ENCODE measurements at regions not wholly inside any gene's neighbourhood (a gene's known extent, or its start where the extent isn't known, plus 50 kb on each side); places are given as distances from the start of the nearest gene placed in this dataset.
A peak's percentile ranks its signal among the peaks of the same experiment; 100 is the strongest.

DNA sequence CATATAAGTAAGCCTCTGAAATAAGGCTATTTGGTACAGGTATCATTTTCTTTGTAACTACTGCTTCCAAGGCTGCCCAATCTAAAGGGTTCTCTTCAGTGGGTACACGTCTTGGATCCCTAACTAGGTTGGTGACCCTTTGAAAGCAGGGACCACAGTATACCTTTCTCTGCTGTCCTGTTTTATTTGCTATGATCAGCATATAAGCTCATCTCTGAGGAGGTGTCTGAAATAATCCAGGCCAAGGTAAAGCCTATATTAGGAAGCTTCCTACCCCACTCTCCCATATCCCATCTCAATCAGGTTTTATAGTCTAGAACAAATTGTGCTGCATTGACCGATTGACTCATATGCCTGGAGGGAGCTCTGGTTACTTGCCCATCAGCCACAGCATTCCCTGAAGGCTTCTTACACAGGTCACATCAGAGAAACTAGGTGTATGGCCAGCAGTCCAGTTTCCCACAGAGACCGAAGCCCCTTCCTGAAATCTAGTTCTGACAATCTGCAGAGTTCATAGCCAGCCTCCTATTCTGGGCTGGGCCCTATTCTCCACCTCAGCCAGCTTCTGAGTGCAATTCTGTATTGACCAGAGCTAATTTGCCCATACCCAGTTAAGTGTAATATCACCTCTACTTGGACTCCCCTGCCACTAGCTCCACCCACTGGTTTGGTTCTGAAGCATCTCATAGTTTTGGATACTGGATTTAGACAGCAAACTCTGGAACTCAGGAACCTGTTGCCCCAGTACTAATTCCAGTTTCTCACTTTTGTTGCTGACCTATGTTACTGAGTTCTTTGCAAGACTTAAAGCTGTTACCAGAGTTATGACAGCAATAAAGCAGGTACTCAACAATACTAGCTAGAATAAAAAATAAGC is 62.1 kb upstream of the ARHGAP20 start:
- DNase-seq = no peak

DNA sequence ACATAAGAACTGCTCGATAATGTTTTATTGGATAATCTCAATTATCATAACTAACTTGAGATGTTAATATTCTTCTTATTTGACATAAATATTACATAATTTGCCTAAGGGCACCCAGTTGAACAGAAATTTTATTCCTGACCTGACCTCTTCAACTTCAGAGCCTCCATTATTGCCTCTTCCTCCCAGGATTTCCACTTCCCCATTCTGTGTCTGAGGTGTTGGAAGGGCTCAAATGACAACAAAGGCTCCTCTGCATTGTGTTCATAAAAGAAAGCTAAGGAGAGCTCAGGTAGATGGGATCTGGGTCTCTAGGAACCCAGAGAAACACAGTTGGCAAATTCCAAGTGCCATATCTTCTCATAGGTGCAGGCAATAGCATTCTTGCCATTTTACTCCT is 61.2 kb upstream of the ARHGAP20 start:
- no peak for DNase-seq

DNA sequence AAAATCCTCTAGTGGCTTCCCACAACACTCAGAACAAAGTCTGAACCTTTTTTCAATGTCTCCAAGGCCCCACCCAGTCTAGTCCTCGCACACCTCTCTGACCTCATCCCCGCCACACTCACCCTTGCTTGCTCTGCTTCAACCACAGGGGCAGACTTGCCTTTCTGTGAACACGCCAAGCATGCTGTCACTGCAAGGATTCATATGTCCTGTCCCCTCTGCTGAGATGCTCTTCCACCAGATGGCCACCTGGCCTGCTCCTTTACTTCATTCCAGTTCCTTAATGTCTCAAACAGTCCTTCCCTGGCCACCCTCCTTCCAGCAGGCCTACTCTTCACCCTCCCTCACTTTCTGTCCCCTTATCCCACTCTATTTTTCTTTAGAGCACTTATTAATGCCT is 60.6 kb upstream of the ARHGAP20 start:
- DNase-seq = no peak

DNA sequence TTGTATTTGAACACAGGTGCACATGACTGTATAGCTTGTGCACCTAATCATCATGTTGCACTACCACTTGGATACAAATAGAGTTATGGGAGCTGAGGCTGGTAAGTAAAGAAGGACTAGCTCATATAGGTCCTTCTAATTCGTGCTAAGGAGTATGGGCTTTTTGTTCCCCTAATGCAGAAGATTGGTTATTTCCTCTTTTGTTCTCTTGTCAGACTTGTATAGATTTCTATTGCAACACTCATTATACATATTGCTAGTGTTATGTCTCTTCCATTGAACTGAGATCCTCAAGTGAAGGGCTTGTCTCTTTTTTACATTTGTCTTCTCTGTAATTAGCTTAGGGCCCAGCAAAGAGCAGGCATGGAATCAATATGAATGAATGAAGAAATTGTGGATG is 54.1 kb upstream of the ARHGAP20 start:
- no peak for DNase-seq

DNA sequence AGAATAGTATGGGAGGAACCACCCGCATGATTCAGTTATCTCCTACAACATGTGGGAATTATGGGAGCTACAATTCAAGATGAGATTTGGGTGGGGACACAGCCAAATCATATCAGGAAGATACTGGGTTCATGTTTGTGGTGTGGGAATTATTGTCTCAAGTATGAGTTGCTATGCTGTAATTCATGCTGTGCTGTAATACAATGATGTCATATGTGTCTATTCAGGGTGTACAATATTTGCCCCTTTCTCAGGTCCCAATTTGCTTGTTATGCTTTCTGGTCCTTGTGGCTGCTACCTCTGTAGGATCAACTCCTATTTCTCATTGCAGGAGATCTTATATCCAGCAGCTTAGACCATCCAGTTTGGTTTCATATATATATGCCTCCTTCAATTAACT is 52.2 kb upstream of the ARHGAP20 start:
- DNase-seq = no peak

DNA sequence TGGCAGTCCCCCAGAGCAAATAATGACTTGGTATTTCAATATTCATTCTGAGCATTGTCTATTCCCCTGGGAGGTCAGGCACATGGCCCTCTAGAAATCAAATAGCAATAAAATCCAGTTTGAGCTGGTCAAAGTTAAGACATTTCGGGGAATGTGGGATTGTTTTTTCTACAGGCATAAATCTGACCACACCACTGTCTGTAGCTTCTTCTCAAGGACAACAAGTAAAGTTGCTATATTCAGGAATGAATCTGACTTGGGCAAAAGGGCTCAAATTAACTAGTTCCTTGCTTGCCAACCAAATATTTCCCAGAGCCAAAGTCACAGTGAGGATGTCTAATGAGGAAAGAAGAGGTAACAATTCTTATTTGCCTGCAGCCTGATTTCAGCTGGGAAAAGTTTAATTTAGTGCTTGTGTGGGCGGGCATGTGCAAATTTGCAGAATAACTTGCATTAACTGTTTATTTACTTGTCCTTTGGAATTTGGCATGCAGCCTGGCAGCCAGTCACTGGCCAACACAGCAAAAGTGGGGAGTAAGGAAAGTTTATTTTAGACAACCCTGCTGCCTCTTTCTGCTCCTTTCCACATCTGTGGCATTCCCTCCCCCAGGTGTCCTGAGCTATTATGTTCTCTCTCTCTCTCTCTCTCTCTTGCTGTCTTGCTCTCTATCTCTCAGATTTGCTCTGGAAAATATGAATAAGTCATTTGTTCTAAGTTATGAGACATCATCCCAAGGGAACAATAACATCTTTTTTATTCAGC is 51.2 kb upstream of the ARHGAP20 start:
- peak; percentile 65 for DNase-seq

DNA sequence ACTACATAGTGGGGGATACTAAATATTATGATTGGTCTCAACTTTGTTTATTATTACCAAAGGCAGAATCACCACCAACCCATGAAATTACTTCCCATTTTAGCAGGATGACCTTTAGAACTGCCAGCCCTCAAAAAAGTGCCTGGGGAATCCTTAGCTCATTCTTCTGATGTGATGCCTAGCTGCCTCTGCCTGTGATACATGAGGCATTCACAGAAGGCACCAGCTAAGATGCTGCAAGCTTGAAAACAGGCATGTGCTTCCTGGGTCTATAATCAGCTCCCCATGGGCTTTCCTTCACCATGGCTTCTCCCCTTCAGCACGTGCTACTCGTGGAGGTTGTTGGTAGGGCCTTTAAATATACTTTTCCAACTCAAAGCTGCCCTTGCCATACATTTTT is 50.4 kb upstream of the ARHGAP20 start:
- DNase-seq = no peak
